Right lobe of liver (tissue), 4 donors: ENCODE measurements at regions not wholly inside any gene's neighbourhood (a gene's known extent, or its start where the extent isn't known, plus 50 kb on each side); places are given as distances from the start of the nearest gene placed in this dataset.

Experiments used
- CTCF ChIP-seq, 4 donors: fragments of 200-600 bp in 3 of 4; fragments of 450-650 bp in 1 of 4; IDR thresholded peaks; one replicate each; pipeline versions ENCODE4 v1.5.1 to v1.8.0; 2016 to 2022; ENCODE audit warnings: antibody characterized with exemption in 4 of 4, mild to moderate bottlenecking in 2 of 4
- POLR2A ChIP-seq: fragments of 450-650 bp; IDR thresholded peaks from one replicate; pipeline ENCODE4 v1.6.1; 2017; ENCODE audit warnings: antibody characterized with exemption, mild to moderate bottlenecking
- donor health status: DM: no; HTN: no; CAD: no.
- donor health status: DM: no; HTN: no; CAD: no.
- donor health status: DM: no; HTN: yes; CAD: no.

- TF ChIP-seq CTCF (IDR thresholded peaks at IDR 0.05) (no peak), POLR2A (no peak)
Observed at GRCh38 chr4:175048906-175049305, 130.7 kb downstream of the ADAM29 start.
